RKO (cell line): ENCODE measurements at regions not wholly inside any gene's neighbourhood (a gene's known extent, or its start where the extent isn't known, plus 50 kb on each side); places are given as distances from the start of the nearest gene placed in this dataset.

Experiments used
- DNase-seq: peaks from one replicate; pipeline ENCODE4 v3.0.0-alpha.2; 2016; ENCODE audit warnings: low spot score

GRCh38 chr4:149296503-149296902, 519.1 kb downstream of the IQCM start:
- no peak for DNase-seq

GRCh38 chr4:149296084-149296483, 519.6 kb downstream of the IQCM start:
- DNase-seq = no peak

- no peak for DNase-seq
These were observed 521.0 kb downstream of the IQCM start for GRCh38 chr4:149294601-149295000.

GRCh38 chr4:149293046-149293649, 522.5 kb downstream of the IQCM start:
- no peak for DNase-seq

- DNase-seq = no peak
These were observed 523.1 kb downstream of the IQCM start for GRCh38 chr4:149292425-149293007.

GRCh38 chr4:149291463-149291862, 524.2 kb downstream of the IQCM start:
- DNase-seq = no peak

GRCh38 chr4:149280806-149281205, 534.8 kb downstream of the IQCM start:
- DNase-seq = no peak

DNA sequence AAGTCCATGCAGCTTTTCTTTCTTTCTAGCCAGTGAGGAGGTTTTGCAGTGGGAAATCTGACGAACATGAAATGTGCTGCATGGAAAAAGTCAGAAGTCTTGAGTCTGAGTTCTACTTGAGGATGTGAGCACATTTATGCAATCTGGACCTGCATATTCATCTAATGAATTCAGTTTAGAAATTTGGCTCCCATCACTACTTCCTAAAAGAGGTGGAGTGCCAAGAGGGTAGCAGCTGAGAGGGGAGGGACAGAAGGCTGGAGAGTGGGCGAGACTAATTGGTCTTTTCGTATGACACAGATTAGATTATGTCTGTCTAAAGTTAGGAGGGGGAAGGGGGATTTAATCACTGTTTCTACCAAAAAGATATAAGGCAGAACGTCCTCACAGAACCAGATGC, 535.9 kb downstream of the IQCM start:
- no peak for DNase-seq

DNA sequence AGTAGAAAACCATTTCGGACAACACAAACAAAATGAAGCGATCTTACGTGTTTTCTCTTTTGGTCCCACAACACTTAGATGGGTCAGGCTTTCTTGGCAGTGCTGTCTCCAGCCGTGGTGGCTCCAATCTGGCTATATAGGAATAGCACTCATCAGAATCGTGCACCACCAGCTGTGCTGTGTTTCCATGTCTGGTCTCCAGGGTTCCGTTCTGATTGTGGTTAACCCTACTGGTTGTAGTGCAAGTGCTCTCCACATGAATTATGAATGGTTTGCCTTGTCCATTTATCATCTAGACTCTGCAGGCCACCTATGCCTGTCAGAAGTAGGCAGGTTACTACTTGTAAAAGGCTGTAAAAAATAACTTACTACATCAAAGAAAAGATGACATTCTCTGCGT, 536.3 kb downstream of the IQCM start:
- DNase-seq = no peak

GRCh38 chr4:149277705-149278104, 537.9 kb downstream of the IQCM start:
- DNase-seq = no peak

DNA sequence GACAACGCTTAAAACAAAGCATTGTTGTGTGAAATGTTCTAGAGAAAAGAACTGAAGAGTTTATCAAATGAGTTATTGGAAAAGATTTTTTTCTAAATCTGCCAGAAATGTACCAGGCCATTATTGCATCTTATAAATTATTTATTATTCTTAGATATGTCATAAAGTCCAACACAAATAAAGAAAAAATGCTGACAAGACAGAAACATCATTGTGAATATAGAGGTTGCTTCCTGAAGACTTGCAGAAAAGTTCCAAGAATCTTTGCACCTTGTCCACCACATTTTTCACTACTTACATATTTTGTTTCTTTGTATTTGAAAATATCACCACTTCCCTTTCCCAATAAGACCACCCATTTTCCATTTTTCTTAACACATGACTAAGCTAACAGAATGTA, 545.8 kb downstream of the IQCM start:
- DNase-seq = no peak

GRCh38 chr4:149266301-149266700, 549.3 kb downstream of the IQCM start:
- DNase-seq = no peak

GRCh38 chr4:149265645-149266044, 550.0 kb downstream of the IQCM start:
- no peak for DNase-seq

DNA sequence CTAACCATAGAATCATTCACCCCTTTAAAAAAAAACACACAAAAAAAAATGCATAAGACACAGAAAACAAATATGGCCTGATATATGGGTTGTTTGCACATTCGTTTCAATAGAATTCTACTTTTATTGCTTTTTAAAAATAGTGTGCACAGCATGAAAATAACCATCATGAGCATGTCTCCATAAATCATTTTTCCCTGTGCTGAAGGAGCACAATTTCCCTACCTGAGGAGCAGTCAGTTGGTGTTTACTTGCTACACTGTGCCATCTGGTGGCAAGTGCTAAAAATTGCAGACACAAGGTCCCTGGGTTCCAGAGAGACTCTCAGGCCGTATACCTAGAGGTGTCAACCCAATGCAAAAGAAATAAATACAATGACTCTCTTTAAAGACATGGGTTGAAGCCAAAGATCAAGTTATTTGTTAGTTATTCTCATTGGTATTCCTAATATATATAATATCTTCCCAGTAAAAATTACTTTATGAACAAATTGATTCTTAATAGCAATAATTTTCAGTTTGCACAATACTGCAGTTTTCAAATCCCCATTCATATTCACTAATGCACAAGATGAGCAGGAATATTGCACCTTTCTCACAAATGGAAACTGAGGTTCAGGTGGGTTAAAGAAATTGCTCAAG, 551.4 kb downstream of the IQCM start:
- DNase-seq = peak; percentile 73

DNA sequence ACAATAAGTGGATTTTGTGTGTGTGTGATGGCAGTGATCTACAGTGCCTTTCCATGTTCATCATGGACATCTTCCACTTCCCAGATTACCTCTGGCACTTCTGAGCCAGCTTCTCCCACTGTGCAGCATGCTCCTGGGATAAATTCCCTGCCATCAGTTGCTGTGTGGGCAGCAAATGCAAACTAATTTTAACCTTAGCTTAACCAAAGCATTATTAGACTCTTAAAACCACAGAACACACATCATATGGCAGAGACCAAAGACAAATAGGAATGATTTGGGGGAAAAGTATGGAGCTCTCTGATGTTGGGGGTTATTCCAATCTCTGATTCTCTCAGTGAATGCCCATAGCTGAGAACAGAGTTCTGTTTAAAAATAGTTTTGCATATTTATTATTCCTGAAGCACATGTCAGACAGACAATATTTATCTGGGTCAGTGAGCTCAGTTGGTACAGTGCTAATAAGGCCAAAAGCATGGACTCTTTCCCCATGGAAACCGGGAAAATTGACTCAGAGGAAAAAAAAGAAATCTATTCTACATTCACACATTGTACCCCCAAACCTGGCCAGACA, 567.4 kb downstream of the IQCM start:
- DNase-seq = no peak

GRCh38 chr4:149247164-149247563, 568.5 kb downstream of the IQCM start:
- no peak for DNase-seq

DNA sequence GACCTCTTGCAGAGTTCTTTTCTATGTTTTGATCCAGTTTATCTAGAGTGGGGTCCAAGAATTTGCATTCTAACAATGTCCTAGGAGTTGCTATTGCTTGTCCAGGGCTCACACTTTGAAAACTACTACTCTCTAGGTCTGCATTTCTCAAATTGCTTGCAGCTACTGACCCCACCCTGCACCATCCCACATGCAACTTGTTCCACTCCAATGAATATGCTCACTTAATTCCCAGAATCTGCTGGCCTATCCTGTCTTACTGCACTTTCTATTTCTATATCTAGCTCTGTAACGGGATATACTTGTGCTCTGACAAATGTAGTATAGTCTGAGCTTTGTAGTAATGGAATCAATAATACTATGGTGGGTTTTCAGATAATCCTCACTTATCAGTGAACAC, 570.3 kb downstream of the IQCM start:
- DNase-seq = no peak

DNA sequence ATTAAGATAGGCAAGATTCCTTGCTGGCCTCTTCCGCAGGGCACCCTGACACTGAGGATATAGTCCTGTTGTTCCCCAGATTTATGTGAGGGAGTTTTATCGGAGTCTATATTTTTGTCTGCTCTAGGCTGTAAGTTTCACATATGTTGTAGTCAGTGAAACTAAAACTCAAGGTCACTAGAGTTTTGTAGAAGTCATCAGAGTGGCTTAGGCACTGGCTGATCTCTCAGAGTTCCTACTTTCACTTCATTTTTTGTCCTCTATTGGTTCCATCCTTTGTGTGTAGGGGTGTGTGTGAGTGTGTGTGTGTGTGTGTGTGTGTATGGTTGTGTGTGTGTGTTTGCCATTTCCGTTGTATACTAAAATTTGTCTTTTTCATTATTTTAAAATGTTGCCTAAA, 577.5 kb downstream of the IQCM start:
- no peak for DNase-seq

GRCh38 chr4:149234798-149235197, 580.8 kb downstream of the IQCM start:
- DNase-seq = no peak

GRCh38 chr4:149223659-149224058, 592.0 kb downstream of the IQCM start:
- DNase-seq = no peak

DNA sequence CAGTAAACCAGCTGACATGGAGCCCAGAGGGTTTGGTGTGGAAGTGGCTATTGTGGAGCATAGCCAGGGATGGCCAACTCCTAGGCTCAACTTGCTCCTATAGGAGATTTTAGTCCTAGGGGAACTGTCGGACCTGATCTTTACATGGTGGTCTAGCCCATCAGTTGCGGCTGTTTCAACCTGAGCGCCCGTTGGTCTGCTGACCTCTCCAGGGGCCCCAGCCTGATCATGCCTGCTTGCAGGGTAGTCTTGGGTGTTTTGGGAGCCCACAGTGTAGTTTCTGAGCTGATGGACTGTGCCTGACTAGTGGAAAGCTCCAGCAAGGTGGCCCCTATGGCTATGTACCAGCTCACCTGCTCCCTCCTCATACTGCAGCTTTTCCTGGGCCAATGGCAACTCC, 597.0 kb downstream of the IQCM start:
- DNase-seq = no peak

- no peak for DNase-seq
These were observed 601.3 kb downstream of the IQCM start for GRCh38 chr4:149214301-149214700.

GRCh38 chr4:149211876-149212275, 603.8 kb downstream of the IQCM start:
- no peak for DNase-seq
